GM12875 (cell line): ENCODE measurements at regions not wholly inside any gene's neighbourhood (a gene's known extent, or its start where the extent isn't known, plus 50 kb on each side); places are given as distances from the start of the nearest gene placed in this dataset.

ENCODE experiments used
- H3K4me3 ChIP-seq: one replicate; pipeline ENCODE4 v1.5.1; 2011; ENCODE audit warnings: low read depth, low read length, control low read depth
- TF ChIP-seq, protein P1 (sequence below): IDR thresholded peaks from 2 replicates; pipeline ENCODE4 v1.5.1; 2011; ENCODE audit warnings: low read depth, mild to moderate bottlenecking, control low read depth, inconsistent platforms, low read length, moderate library complexity, borderline replicate concordance; ENCODE audit not compliant: insufficient read depth

DNA sequence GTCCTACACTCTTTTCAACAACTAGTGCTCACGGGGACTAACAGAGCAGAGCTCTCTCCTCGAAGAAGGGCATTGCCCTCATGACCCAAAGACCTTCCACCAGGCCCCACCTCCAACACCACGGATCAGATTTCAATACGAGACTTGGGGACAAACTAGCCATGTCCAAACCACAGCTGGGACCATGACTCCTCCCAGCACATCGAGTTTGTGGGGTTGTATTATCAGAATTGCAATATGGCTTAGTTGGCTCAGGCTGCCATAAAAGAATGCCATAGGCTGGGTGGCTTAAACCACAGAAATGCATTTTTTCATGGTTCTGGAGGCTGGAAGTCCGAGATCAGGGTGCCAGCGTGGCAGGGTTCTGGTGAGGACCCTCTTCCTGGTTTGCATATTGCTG is 189.7 kb upstream of the PMEPA1 start:
- TF ChIP-seq, protein P1, sequence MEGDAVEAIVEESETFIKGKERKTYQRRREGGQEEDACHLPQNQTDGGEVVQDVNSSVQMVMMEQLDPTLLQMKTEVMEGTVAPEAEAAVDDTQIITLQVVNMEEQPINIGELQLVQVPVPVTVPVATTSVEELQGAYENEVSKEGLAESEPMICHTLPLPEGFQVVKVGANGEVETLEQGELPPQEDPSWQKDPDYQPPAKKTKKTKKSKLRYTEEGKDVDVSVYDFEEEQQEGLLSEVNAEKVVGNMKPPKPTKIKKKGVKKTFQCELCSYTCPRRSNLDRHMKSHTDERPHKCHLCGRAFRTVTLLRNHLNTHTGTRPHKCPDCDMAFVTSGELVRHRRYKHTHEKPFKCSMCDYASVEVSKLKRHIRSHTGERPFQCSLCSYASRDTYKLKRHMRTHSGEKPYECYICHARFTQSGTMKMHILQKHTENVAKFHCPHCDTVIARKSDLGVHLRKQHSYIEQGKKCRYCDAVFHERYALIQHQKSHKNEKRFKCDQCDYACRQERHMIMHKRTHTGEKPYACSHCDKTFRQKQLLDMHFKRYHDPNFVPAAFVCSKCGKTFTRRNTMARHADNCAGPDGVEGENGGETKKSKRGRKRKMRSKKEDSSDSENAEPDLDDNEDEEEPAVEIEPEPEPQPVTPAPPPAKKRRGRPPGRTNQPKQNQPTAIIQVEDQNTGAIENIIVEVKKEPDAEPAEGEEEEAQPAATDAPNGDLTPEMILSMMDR: no peak

GRCh38 chr20:57898332-57898731 is 188.5 kb upstream of the PMEPA1 start:
- TF ChIP-seq, protein P1: no peak
- H3K4me3 ChIP-seq: no peak overlapping the region

More for the DNA sequence above, 189.7 kb upstream of the PMEPA1 start:
- H3K4me3 ChIP-seq: no peak overlapping the region

DNA sequence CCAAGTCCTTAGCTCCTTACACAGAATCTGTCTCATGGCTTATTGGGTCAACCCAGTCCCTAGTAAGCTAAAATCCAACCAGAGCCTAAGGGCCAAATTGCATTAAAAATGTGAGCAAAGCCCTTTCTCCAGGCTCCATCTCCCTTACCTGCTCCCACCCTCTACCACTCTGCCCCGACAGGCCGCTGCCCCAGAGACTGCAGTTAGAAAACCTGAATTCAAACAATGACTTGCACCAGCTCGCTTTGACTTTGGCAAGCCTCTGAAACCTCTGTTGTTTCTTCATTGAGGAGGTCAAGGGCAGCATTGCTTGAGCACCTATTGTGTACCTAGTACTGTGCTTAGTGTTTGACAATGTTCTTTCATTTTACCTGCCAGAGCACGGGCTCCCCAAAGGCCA is 188.1 kb upstream of the PMEPA1 start:
- H3K4me3 ChIP-seq: no peak overlapping the region
- TF ChIP-seq, protein P1: no peak

- TF ChIP-seq, protein P1: no peak
- no peak overlapping the region for H3K4me3 ChIP-seq
Observed at GRCh38 chr20:57897156-57897874, 187.5 kb upstream of the PMEPA1 start.

- TF ChIP-seq, protein P1: no peak
- no peak overlapping the region for H3K4me3 ChIP-seq
Observed at GRCh38 chr20:57896563-57896962, 186.7 kb upstream of the PMEPA1 start.

GRCh38 chr20:57896017-57896416 is 186.2 kb upstream of the PMEPA1 start:
- H3K4me3 ChIP-seq: no peak overlapping the region
- TF ChIP-seq, protein P1: no peak

DNA sequence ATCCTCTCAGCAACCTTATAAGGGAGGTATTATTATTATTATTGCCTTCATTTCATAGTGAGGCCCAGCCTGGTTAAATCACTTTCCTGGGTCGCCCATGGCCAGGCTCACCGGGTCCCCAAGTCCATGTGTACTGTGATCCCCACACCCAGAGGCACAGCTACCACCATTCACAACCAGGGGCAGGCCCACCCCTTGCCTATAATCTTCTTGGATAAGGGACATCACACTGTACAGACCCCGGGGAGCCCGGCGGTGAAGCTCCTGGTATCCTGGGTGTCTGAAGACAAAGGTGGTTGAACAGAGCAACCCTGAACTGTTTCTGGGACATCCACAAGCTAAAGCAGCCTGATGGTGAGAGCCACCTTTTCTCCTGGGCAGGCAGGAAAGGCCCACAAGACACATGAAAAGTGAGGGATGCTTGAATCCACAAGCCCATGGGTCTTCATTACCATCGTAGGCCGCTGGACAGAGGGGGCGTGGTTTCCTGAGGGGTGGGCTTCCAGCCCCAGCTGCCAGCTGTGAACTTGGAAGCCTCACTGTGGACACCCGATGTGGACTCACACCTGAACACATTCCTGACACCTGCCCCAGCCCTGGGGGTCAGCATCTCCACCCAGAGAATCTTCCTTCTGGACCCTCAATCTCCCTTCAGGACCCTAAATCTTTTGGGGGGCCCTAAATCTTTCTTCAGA is 185.5 kb upstream of the PMEPA1 start:
- TF ChIP-seq, protein P1: no peak
- no peak overlapping the region for H3K4me3 ChIP-seq
